HG02943 (cell line): ENCODE measurements at regions not wholly inside any gene's neighbourhood (a gene's known extent, or its start where the extent isn't known, plus 50 kb on each side); places are given as distances from the start of the nearest gene placed in this dataset.

Experiments
- ATAC-seq: cut with Tn5 transposase; IDR thresholded peaks from one replicate; pipeline ENCODE4 v1.9.1; 2021; ENCODE audit warnings: mild to moderate bottlenecking, low read depth, moderate library complexity; ENCODE audit not compliant: unreplicated experiment

DNA sequence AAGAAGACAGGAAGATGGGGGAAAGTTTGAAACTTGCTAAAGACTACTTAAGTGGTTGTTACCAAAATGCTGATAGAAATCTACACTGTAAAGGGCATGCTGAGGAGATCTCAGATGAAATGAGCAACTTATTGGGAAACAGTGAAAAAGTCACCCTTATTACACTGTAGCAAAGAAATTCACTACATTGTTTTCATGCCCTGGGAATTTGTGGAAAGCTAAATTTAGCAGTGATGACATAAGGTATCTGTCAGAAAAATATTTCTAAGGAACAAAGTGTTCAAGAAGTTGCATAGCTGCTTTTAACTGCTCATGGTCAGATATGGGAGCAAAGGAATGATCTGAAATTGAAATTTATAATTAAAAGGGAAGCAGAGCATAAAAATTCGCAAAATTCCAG is 702.4 kb upstream of the LRRC4C start:
- ATAC-seq, result no peak

- ATAC-seq, result no peak
Observed at GRCh38 chr11:42169191-42169590, 709.7 kb upstream of the LRRC4C start.

DNA sequence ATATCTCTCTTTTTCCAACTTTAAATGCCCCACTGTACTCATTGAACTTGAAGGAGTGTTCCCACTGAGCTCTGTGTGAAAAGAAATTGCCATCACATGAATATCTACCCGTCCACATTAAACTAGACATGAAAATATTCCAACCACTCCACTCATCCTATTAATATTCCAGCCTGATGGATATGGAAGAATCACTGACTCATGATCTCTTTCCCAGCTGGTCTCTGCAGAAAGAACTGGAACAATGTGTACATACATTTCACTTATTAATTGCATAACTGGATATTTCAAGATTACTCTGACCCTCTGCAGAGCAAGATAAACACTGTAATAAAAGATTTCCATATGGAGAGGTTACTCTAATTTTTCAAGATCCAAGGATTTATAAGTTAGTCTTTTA is 711.1 kb upstream of the LRRC4C start:
- ATAC-seq, result no peak

- ATAC-seq, result no peak
Observed at GRCh38 chr11:42171046-42171445, 711.6 kb upstream of the LRRC4C start.

DNA sequence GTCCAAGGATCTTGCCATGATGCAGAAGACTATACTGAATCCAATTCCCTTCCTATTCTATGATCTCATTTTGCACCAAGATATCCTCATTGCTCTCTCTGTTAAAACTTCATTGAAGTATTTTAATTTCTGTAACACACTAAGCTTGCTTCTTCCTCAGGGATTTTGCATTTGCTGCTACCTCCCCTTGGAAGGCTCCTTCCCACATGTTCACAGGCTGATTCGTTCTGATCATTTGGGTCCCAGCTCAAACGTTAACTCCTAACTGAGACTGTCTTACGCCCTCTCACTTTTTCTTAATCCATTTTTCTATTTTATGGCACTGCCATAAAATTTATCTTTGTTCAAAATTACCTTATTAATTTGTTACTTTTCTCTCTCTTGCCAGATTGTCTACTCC is 713.0 kb upstream of the LRRC4C start:
- ATAC-seq, result no peak

- ATAC-seq, result no peak
Observed at GRCh38 chr11:42175203-42175602, 715.8 kb upstream of the LRRC4C start.

- no peak for ATAC-seq
Observed at GRCh38 chr11:42179216-42179615, 719.8 kb upstream of the LRRC4C start.

GRCh38 chr11:42195289-42196013 is 736.0 kb upstream of the LRRC4C start:
- no peak for ATAC-seq

DNA sequence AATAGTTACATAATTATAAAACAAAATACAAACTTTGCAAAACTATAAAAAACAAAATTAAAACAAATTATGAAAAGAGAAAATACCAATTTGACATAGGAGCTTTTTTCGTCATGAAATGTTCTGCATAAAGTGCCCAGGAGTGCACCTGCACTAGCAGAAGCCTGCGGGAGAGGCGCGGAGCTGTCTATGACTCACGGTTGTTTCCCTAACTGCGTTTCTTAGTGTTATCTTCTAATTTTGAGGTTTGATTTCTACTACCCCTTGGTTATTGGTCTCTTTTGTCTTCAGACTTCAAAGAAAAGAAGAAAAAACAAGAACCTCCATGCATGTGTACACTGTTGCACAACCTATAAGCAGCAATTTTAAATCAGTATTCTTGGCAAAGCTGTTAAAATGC is 740.9 kb upstream of the LRRC4C start:
- no peak for ATAC-seq

DNA sequence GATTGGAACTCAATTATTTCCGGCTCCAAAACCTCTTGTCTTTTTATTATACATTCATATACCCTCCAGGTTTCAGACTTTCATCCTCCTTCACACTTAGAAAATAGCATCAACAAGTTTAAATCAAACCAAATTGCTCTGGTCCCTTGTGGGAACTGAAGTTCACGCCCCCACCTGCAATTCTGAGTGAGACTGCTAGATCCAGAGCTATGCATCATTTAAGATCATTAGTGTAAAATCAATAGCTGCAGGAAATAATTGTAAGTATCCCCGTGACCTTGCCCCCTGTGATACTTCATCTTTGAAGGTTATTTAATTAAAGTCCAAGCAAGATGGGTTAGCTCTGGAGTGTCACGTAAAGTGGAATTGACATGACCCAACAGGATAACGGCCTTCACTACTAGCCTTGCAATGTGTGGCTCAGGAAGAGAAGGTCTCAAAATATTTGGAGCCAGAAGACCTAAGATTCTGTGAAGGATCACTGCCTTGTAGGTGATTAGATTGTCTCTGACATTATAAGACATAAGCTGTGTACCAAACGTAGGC is 742.2 kb upstream of the LRRC4C start:
- ATAC-seq, result no peak

- no peak for ATAC-seq
Observed at GRCh38 chr11:42205518-42205917, 746.1 kb upstream of the LRRC4C start.

DNA sequence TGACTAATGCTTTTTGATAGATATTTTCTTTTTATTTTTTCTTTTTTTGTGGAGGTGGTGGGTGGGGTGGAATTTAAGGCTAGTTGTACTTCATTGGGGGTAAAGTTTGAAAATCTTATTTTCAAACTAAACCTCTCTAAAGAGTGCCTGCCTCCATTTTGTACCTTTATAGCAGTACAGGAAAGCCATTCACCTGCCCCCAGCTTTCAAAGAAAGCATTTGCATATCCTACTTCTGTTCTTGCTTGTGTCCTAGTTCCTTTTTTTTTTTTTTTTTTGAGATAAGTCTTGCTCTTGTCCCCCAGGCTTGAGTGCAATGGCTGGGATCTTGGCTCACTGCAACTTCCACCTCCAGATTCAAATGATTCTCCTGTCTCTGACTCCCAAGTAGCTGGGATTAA is 766.2 kb upstream of the LRRC4C start:
- no peak for ATAC-seq

- ATAC-seq, result no peak
Observed at GRCh38 chr11:42232673-42233072, 773.2 kb upstream of the LRRC4C start.

DNA sequence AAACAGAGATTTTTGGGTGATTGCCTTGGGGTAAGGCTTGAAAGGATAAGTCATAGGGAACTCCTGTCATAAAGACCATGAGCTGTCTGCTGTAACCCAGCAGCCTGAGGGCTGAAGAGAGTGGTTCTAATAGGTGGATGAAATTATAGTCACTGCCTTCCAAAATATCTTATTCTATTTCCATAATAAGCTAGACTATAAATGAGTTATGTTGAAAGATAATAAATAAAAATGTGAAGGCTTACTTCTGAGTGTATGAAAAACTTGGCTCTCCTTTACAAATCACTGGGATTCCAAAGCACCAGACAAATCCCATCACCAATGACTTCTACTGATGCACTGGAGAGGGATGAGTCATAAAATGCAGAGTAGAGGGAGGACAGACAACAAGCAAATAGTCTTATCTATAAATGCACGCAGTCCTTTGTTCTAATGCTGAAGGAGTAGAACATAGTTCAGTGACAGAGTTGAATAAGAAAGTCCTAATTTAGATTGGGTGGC is 775.0 kb upstream of the LRRC4C start:
- ATAC-seq, result no peak

DNA sequence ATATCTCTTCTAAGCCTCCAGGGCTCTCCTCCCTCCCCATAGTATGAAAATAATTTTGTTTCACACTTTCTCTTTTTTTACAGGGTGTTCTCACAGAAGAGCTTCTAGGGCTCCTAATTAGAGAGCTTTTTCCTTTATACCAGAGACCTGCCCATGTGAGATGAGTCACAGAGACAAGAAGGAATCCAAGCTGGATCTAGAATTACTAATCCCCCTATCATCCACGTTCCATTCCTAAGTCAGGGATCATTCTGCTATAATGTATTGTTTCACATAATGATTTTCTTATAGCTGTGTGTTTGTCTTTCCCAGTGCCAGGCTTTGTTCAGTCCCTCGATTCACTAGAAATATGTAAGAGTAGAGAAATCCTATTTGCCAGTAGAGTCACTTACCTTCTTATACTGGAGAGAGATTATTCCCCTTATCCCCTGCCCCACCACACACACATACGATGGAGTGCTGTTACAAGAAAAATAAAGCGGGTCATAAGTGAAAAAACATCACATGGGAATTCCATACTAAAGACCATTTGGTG is 778.3 kb upstream of the LRRC4C start:
- ATAC-seq, result no peak

DNA sequence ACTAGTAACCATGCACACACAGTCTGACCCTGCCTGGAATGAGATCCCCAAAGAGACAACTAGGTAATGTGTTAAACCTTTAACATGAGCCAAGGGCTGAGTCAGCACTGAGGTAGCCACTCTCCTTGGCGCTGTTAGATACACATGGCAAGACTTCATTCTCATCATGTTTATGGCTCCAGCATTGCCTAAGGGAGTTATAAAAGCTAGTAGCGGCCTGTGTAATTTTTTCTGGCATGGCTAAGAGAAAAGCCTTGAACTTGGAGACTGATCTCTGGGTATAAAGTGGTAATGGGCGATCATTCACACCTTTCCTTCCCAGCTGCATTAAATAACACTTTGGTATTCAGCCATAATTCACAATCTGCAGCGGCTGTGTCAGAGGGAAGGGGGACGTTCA is 779.7 kb upstream of the LRRC4C start:
- no peak for ATAC-seq

DNA sequence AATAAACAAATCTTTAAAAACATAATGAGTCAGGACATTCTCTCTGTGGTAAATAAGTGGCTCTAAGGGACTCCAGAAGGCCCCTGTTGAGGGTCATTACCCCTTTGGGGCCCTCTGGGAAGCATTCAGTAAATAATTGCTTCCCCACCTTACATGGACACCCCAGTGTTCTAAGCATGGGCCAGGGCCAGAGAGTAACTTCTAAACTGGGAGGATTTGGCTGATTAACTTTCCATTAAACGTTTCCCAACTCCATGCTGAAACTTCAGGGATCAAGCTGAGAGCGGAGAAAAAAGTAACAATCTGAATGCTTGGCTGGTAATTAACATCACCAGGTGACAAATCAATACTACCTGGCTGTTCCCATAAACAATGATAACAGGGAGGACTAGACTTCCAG is 783.9 kb upstream of the LRRC4C start:
- no peak for ATAC-seq

- ATAC-seq, result no peak
Observed at GRCh38 chr11:42244376-42244775, 784.9 kb upstream of the LRRC4C start.

DNA sequence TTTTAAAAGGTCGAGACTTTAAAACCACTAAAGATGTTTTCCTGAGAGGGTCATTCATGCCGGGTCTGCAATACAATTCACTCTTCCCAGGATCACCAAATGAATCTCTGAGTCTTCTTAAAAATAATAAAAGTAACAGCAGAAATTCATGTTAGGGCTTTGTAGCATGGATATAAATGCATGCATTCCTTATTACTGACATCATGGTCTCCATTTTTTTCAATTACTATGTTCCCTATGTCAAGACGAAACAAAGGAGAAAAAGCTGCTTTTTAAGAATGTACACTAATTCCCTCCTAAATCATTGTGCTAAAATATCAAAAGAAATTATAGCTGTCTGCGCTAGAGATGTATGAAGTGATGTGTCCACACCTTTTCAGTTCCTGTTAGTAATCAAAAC is 789.9 kb upstream of the LRRC4C start:
- ATAC-seq, result no peak

GRCh38 chr11:42249956-42250355 is 790.5 kb upstream of the LRRC4C start:
- no peak for ATAC-seq

- ATAC-seq, result no peak
Observed at GRCh38 chr11:42251984-42252383, 792.5 kb upstream of the LRRC4C start.

DNA sequence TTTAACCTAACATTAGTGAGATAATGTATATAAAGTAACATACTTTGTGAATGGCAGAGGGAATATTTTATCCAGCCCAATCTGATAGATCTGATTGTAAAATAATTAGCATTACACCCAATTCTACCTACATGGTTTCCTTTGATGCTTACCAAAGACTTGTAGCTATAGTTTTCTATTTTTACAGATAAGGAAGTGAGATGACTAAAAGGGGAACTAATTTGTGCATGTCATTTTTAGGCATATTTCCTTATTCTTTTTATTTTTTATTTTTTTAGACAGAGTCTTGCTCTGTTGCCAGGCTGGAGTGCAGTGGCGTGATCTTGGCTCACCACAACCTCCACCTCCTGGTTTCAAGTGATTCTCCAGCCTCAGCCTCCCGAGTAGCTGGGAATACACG is 793.7 kb upstream of the LRRC4C start:
- ATAC-seq, result no peak
